ENCODE measurements at regions not wholly inside any gene's neighbourhood (a gene's known extent, or its start where the extent isn't known, plus 50 kb on each side); places are given as distances from the start of the nearest gene placed in this dataset.

DNA sequence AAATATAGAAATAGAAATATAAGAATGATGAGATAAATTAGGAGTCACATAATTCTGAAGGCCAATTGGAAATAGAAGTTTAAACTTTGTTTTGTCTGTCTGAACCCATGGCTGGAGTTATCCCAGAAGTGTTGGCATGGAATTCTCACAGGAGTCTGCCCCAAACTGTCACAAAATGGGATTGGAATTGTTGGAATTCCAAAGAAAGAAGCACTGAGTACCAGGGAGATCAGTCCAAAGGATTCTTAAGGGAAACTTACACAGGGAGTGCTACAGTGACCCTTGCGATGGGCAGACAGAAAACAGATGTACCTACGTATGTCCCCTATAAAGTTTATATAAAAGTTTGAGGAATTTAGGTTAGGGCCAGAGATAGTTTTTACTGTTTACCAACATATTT lies 1607.7 kb downstream of the ARAP2 start:
- TF ChIP-seq POLR2A (IDR thresholded peaks at IDR 0.05) = no peak
- TF ChIP-seq, protein P1, sequence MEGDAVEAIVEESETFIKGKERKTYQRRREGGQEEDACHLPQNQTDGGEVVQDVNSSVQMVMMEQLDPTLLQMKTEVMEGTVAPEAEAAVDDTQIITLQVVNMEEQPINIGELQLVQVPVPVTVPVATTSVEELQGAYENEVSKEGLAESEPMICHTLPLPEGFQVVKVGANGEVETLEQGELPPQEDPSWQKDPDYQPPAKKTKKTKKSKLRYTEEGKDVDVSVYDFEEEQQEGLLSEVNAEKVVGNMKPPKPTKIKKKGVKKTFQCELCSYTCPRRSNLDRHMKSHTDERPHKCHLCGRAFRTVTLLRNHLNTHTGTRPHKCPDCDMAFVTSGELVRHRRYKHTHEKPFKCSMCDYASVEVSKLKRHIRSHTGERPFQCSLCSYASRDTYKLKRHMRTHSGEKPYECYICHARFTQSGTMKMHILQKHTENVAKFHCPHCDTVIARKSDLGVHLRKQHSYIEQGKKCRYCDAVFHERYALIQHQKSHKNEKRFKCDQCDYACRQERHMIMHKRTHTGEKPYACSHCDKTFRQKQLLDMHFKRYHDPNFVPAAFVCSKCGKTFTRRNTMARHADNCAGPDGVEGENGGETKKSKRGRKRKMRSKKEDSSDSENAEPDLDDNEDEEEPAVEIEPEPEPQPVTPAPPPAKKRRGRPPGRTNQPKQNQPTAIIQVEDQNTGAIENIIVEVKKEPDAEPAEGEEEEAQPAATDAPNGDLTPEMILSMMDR (IDR thresholded peaks at IDR 0.05) = no peak

All from adrenal gland (tissue), 5 donors.